GM12878 (cell line): ENCODE measurements at regions not wholly inside any gene's neighbourhood (a gene's known extent, or its start where the extent isn't known, plus 50 kb on each side); places are given as distances from the start of the nearest gene placed in this dataset.

Source experiments
- ATAC-seq: fragments of 200-7000 bp; cut with Tn5 transposase; 3 replicates; pipeline ENCODE4 v1.9.1; 2020; ENCODE audit warnings: mild to moderate bottlenecking, moderate library complexity
- BruUV-seq: library from RNA; stranded (reverse); fragments of 400-500 nt; replicated peaks from 2 replicates; lab custom pipeline; 2021; lab: Mats Ljungman, UMichigan
- CTCF ChIA-PET: fragments of 300-600 bp; sonication (Branson Sonifier 250); formaldehyde crosslinking; extraction: SDS; loops from one replicate; lab custom pipeline; 2021; ENCODE audit warnings: inconsistent platforms; lab: Yijun Ruan, JAX
- POLR2A ChIA-PET: fragments of 350-600 bp; formaldehyde crosslinking; extraction: SDS; loops from one replicate; lab custom pipeline; 2021; ENCODE audit warnings: inconsistent platforms; lab: Charles Lee
- RAD21 ChIA-PET: fragments of 300-600 bp; sonication (Branson Sonifier 250); formaldehyde crosslinking; loops from one replicate; lab custom pipeline; 2023; ENCODE audit warnings: antibody characterized with exemption; ENCODE audit not compliant: unreplicated experiment; lab: Charles Lee
- SMC1A ChIA-PET: fragments of 300-600 bp; sonication (Branson Sonifier 250); formaldehyde crosslinking; loops from one replicate; lab custom pipeline; 2023; ENCODE audit not compliant: unreplicated experiment, uncharacterized antibody; lab: Charles Lee
- DNase-seq: peaks from one replicate; pipeline ENCODE4 v3.0.0-alpha.2; 2011; ENCODE audit warnings: low read depth, low spot score
- FAIRE-seq: peaks from 3 replicates; lab custom pipeline; 2011; peaks lifted over from hg19 to GRCh38; lab: Jason Lieb, UNC
- H2AFZ ChIP-seq: 2 replicates; pipeline ENCODE4 v1.6.0; 2011; ENCODE audit warnings: low read depth, low read length, control low read depth; ENCODE audit not compliant: control insufficient read depth
- H3K27ac ChIP-seq: 2 replicates; pipeline ENCODE4 v1.5.1; 2011; ENCODE audit warnings: control low read depth; ENCODE audit not compliant: control insufficient read depth, insufficient read depth
- H3K27me3 ChIP-seq, 2 experiments: replicated peaks in 1 of 2; 2 replicates each; pipeline versions ENCODE4 v1.6.0 to v1.6.1; 2011; ENCODE audit warnings: low read length in 1 of 2; ENCODE audit not compliant: control insufficient read depth in 2 of 2, insufficient read depth in 2 of 2
- H3K36me3 ChIP-seq, 2 experiments: 2 replicates each; pipeline ENCODE4 v1.5.1; 2011; ENCODE audit warnings: low read length in 1 of 2; ENCODE audit not compliant: control insufficient read depth in 2 of 2, insufficient read depth in 2 of 2
- H3K4me1 ChIP-seq: 2 replicates; pipeline ENCODE4 v1.6.1; 2011; ENCODE audit warnings: mild to moderate bottlenecking, low read length, moderate library complexity, mixed read lengths; ENCODE audit not compliant: control insufficient read depth, insufficient read depth
- H3K4me2 ChIP-seq: 2 replicates; pipeline ENCODE4 v1.6.0; 2011; ENCODE audit warnings: control low read depth; ENCODE audit not compliant: control insufficient read depth, insufficient read depth
- H3K4me3 ChIP-seq: fragments of 200-600 bp; sonication (generic); 2 replicates; pipeline ENCODE4 v1.5.1; 2016
- H3K79me2 ChIP-seq: 2 replicates; pipeline ENCODE4 v1.6.0; 2011; ENCODE audit warnings: low read length; ENCODE audit not compliant: control insufficient read depth, insufficient read depth
- H3K9ac ChIP-seq: 2 replicates; pipeline ENCODE4 v1.8.0; 2011; ENCODE audit warnings: low read length, control low read depth, mixed read lengths; ENCODE audit not compliant: control insufficient read depth, insufficient read depth
- H3K9me3 ChIP-seq: replicated peaks from 3 replicates; pipeline ENCODE4 v1.5.1; 2011; ENCODE audit warnings: mild to moderate bottlenecking, low read length; ENCODE audit not compliant: control insufficient read depth, insufficient read depth
- H4K20me1 ChIP-seq: 2 replicates; pipeline ENCODE4 v1.6.0; 2011; ENCODE audit not compliant: control insufficient read depth, insufficient read depth
- BCL3 ChIP-seq: IDR thresholded peaks from 2 replicates; pipeline ENCODE4 v1.6.1; 2011; ENCODE audit warnings: borderline replicate concordance, low read depth, mild to moderate bottlenecking, moderate library complexity, low read length; ENCODE audit not compliant: insufficient read depth, poor library complexity, severe bottlenecking
- CEBPB ChIP-seq, 2 experiments: fragments of 150-350 bp in 1 of 2; IDR thresholded peaks; 2 replicates each; pipeline ENCODE4 v1.6.1; 2012 to 2014; ENCODE audit warnings: low read depth in 2 of 2, low read length in 2 of 2, borderline replicate concordance in 1 of 2, inconsistent platforms in 1 of 2
- CTCF ChIP-seq, 3 experiments: IDR thresholded peaks in 2 of 3; conservative IDR thresholded peaks in 1 of 3; 2 replicates each; pipeline ENCODE4 v1.5.1; 2011; ENCODE audit warnings: low read depth in 3 of 3, low read length in 3 of 3, mild to moderate bottlenecking in 3 of 3, control low read depth in 2 of 3, moderate library complexity in 2 of 3, inconsistent platforms in 1 of 3, mixed read lengths in 1 of 3; ENCODE audit not compliant: control insufficient read depth in 2 of 3, insufficient read depth in 1 of 3; ENCODE audit errors: extremely low read depth in 1 of 3
- FOXM1 ChIP-seq: IDR thresholded peaks from 2 replicates; pipeline ENCODE4 v1.6.1; 2012; ENCODE audit warnings: low read depth, mild to moderate bottlenecking, inconsistent platforms, low read length, moderate library complexity
- HDAC6 ChIP-seq: fragments of 200-600 bp; sonication (generic); IDR thresholded peaks from one replicate; pipeline ENCODE4 v1.8.0; 2017; ENCODE audit warnings: antibody characterized with exemption; ENCODE audit not compliant: unreplicated experiment
- HSF1 ChIP-seq: fragments of 150-350 bp; IDR thresholded peaks from 2 replicates; pipeline ENCODE4 v1.6.1; 2014; ENCODE audit warnings: mild to moderate bottlenecking, low read depth, low read length
- NFIC ChIP-seq: IDR thresholded peaks from 2 replicates; pipeline ENCODE4 v1.6.1; 2012; ENCODE audit warnings: low read depth, mild to moderate bottlenecking, inconsistent platforms, low read length, moderate library complexity
- NFYB ChIP-seq: IDR thresholded peaks from 2 replicates; pipeline ENCODE4 v1.6.1; 2011; ENCODE audit warnings: low read depth, mild to moderate bottlenecking, low read length, improper control_type of control experiment, moderate library complexity; ENCODE audit not compliant: insufficient read depth
- PML ChIP-seq: IDR thresholded peaks from 2 replicates; pipeline ENCODE4 v1.6.1; 2012; ENCODE audit warnings: low read length, inconsistent platforms
- POU2F2 ChIP-seq: IDR thresholded peaks from 3 replicates; pipeline ENCODE4 v1.6.1; 2011; ENCODE audit warnings: low read depth, mild to moderate bottlenecking, low read length, borderline replicate concordance
- RB1 ChIP-seq: fragments of 450-650 bp; formaldehyde crosslinking; IDR thresholded peaks from 2 replicates; pipeline ENCODE4 v1.6.1; 2017; ENCODE audit warnings: mild to moderate bottlenecking, borderline replicate concordance
- RFX5 ChIP-seq: IDR thresholded peaks from 2 replicates; pipeline ENCODE4 v1.6.1; 2011; ENCODE audit warnings: low read depth, low read length, improper control_type of control experiment
- SMAD1 ChIP-seq: fragments of 450-650 bp; IDR thresholded peaks from 2 replicates; pipeline ENCODE4 v1.6.1; 2018; ENCODE audit warnings: mild to moderate bottlenecking, low read depth; ENCODE audit not compliant: partially characterized antibody
- SREBF1 ChIP-seq: IDR thresholded peaks from 2 replicates; pipeline ENCODE4 v1.6.1; 2012; ENCODE audit warnings: mild to moderate bottlenecking, low read length
- WGBS: methylation state at CpG from one replicate; pipeline ENCODE4 v1.1.6; 2016; ENCODE audit warnings: low lambda C conversion rate; ENCODE audit not compliant: insufficient replicate concordance, insufficient coverage; ENCODE audit errors: missing lambda C conversion rate; 5-methylcytosine and 5-hydroxymethylcytosine counted together
- in situ Hi-C: fragments of 300-500 bp; cut with MboI; formaldehyde crosslinking; loops from 9 replicates; pipeline ENCODE4 v1.14.3; 2018; ENCODE audit warnings: mixed read lengths
- intact Hi-C: fragments of 100-400 bp; cut with micrococcal nuclease; formaldehyde crosslinking; loops from one replicate; pipeline ENCODE4 v1.14.2; 2022; ENCODE audit not compliant: unreplicated experiment
- TF ChIP-seq, protein P1 (sequence below): fragments of 450-650 bp; conservative IDR thresholded peaks from 2 replicates; pipeline ENCODE4 v1.6.1; 2017; ENCODE audit warnings: mild to moderate bottlenecking, moderate library complexity

GRCh38 chr4:30956916-30957315 lies 236.7 kb downstream of the PCDH7 start:
- Histone ChIP-seq H3K36me3 (no peaks in the 10 kb centered on the region), H3K9me3 (no peaks in the 10 kb centered on the region), H3K9ac (no peak overlapping the region), H3K4me2 (no peak overlapping the region), H3K4me3 (no peak overlapping the region), H3K79me2 (no peaks in the 10 kb centered on the region), H3K27me3 (no peaks in the 10 kb centered on the region), H3K27ac (no peak overlapping the region), H2AFZ (no peak overlapping the region), H4K20me1 (no peaks in the 10 kb centered on the region), H3K4me1 (no peaks in the 10 kb centered on the region)
- no peak for FAIRE-seq
- ChIA-PET RAD21 (no interaction called here), SMC1A (interaction anchor here (0.9 kb wide), 1 partner anchor 9 kb away, joined by 3 read pairs; no protein-coding TSS in a partner anchor), CTCF (no interaction called here), POLR2A (no interaction called here)
- in situ Hi-C loops, result no loop called here
- ATAC-seq, result no peak
- intact Hi-C loops, result no loop called here
- DNase-seq, result no peak
- no TSS peak for BruUV-seq
- WGBS, result 0% methylated on average over 6 of the region's 6 CpGs
- TF ChIP-seq NFYB (no peak), BCL3 (no peak), NFIC (no peak), RFX5 (no peak), CTCF (IDR thresholded peaks at IDR 0.05 in 2 of 3, conservative IDR thresholded peaks at IDR 0.05 in 1 of 3; ENCODE audit: control insufficient read depth in 2 of 3, extremely low read depth in 1 of 3, insufficient read depth in 1 of 3, low read depth in 3 of 3, low read length in 3 of 3) (no peak), SREBF1 (no peak), PML (no peak), HDAC6 (no peak), CEBPB (IDR thresholded peaks at IDR 0.05; ENCODE audit: borderline replicate concordance in 1 of 2, low read depth in 2 of 2, low read length in 2 of 2) (no peak), FOXM1 (no peak), HSF1 (no peak), POU2F2 (no peak), RB1 (no peak), SMAD1 (no peak)
- TF ChIP-seq, protein P1, sequence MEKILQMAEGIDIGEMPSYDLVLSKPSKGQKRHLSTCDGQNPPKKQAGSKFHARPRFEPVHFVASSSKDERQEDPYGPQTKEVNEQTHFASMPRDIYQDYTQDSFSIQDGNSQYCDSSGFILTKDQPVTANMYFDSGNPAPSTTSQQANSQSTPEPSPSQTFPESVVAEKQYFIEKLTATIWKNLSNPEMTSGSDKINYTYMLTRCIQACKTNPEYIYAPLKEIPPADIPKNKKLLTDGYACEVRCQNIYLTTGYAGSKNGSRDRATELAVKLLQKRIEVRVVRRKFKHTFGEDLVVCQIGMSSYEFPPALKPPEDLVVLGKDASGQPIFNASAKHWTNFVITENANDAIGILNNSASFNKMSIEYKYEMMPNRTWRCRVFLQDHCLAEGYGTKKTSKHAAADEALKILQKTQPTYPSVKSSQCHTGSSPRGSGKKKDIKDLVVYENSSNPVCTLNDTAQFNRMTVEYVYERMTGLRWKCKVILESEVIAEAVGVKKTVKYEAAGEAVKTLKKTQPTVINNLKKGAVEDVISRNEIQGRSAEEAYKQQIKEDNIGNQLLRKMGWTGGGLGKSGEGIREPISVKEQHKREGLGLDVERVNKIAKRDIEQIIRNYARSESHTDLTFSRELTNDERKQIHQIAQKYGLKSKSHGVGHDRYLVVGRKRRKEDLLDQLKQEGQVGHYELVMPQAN, result no peak
